COLO668 (cell line): ENCODE measurements at regions not wholly inside any gene's neighbourhood (a gene's known extent, or its start where the extent isn't known, plus 50 kb on each side); places are given as distances from the start of the nearest gene placed in this dataset.

Experiments used
- DNase-seq: peaks from one replicate; lab custom pipeline; 2025; ENCODE audit not compliant: unreplicated experiment; lab: John Stamatoyannopoulos, UW

- no peak for DNase-seq
Observed at GRCh38 chr3:5427021-5427420, 239.5 kb downstream of the EDEM1 start.

GRCh38 chr3:5427938-5428337 lies 240.4 kb downstream of the EDEM1 start:
- no peak for DNase-seq

DNA sequence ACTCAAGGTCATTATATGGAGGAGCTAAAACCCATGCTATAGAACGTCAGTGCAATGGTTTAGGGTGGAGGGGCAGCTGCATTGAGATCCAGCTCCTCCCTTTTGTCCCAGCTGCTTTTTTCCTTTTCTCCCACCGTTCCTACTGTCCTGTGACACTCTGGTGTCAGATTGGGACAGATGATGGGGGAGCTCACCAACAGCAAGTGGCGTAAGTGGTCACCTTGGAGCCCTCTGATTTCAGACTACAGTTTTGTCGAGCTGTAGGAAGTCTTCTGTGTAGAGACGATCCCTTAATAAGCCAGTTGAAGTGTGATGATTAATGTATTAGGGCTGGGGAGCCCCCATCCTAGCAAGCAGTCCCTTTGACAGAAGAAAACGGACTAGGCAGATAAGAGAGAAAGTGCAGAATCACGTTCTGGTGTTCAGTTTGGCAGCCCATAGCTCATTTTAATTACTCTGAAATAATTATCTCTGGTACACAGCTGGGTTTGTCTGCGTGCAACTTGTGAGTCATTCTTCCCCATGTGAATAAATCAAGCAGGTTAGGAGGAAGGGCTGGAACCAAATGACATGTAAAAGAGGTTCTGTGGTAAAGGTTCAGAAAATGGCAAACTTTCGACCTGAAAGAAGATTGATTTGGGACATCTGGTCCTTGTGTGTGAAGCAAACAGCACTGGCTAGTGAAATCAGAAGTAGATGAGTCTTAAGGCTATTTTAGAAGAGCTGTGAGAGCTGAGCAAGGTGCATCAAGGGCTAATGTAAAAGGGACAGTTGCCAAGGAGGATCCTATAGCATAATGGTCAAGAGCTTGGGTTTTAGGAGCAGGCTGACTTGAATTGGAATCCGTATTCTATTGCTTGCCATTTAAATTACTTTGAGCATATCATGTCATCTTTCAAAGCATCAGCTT lies 241.4 kb downstream of the EDEM1 start:
- no peak for DNase-seq

GRCh38 chr3:5429517-5429890 lies 242.0 kb downstream of the EDEM1 start:
- no peak for DNase-seq

- DNase-seq, result no peak
Observed at GRCh38 chr3:5430701-5431100, 243.2 kb downstream of the EDEM1 start.

DNA sequence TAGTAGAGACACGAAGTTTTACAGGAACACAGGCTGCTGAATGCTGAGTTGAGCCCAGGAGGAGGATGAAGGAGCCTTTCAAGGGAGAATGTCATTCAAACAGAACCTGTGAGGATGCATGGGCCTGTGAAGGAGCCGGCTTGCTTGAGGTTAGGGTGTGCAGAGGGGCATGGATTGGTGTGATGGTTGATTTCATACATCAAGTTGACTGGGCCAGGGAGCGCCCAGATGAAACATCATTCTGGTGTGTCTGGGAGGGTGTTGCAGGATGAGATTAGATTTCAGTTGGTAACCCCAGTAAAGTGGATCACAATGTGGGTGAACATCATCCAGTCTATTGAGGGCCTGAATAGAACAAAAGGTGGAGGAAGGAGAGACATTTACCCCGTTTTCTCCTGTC lies 243.6 kb downstream of the EDEM1 start:
- no peak for DNase-seq

- no peak for DNase-seq
Observed at GRCh38 chr3:5431811-5432378, 244.4 kb downstream of the EDEM1 start.

DNA sequence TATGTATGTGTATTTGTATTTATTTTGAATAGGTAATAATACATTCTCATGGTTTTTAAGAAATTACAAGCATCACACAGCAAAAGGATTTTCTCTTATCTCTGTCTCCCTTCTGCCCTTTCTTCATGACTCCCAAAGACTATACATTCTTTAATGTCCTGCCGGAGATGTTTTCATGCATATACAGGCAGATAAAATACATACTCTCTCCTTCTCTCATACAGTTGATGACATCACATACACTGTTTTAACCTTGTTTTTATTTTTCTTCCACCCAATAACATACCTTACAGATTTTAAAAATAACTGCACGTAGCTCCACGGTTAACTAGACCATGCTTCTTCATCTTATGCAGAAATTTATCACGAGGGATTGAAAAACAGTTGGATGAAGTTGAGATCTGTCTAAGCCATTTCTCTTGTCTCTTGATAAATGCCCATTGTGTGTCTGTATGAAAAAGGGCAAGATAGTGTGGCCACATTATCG lies 249.8 kb downstream of the EDEM1 start:
- DNase-seq, result no peak

DNA sequence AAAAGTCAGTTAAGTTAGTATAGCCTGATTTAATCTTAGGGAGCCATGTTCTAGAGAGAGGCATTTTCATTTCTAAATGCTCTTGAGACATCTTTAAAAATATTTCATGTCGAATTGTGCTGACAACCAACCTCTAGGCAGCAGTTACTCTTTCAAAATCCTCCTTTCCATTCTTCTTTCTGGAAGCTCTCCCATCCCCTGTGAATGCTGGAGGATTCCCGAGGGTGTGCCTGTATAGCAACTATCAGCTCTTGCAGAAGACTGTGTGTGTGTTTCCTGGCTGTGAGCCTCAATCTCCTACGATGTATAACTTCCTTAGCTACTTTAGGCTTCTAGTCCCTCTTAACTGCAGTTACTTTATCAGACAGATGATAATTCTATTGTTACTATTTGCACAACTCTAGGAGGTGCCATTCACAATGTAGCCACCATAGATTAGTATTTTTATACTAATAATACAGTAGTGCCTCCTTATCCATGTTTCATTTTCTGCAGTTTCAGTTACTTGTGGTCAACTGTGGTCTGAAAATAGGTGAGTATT lies 250.3 kb downstream of the EDEM1 start:
- no peak for DNase-seq

DNA sequence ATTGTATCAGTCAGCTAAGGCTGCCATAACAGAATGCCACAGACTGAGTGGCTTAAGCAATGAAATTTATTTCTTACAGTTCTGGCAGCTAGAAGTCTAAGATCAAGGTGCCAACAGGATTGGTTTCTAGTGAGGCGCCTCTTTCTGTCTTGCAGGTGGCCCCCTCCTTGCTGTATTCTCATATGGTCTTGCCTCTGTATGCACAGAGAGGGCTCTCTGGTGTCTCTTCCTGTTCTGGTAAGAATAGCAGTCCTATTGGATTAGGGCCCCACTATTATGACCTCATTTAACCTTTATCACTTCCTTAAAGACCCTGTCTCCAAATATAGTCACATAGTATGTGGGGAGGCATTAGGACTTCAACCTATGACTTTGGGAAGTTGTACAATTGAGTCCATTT lies 253.9 kb downstream of the EDEM1 start:
- no peak for DNase-seq

DNA sequence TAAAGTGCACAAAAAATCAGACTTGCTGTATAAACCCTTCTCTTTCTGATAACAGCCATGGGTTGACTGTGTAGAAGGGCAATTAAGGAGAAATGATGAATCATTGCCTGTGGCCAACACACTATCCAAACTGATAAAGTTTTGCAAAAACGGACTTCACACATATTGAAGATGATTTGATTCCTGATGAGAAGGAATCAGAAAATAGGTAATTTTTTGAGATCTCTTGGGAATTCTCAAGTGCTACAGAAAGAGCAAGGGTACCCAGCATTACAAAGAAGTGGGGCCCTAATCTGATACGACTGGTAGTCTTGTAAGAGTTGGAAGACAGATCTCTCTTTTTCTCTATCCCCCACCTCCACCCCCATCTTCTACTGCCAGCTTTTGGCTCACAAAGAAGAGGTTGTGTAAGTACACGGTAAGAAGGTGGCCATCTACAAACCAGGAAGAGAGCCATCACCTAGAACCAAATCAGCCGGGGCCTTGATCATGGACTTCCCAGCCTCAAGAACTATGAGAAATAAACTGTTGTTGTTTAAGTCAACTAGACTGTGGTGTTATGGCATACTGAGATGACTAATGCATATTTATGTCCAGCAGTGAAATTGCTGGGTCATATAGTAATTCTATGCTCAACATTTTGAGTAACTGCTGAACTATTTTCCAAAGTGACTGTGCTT lies 254.7 kb downstream of the EDEM1 start:
- DNase-seq, result no peak

DNA sequence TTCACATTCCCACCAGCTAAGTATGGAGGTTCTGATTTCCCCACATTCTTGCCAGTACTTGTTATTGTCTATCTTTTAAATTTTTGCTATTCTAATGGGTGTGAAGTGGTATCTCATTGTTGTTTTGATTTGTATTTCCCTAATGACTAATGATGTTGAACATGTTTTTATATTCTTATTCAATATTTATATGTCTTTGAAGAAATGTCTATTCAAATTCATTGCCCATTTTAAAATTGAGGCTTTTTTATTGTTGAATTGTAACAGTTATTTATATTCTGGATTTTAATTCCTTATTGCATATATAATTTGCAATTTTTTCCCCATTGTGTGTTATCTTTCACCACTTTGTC lies 255.3 kb downstream of the EDEM1 start:
- no peak for DNase-seq

- DNase-seq, result no peak
Observed at GRCh38 chr3:5444253-5444652, 256.7 kb downstream of the EDEM1 start.

GRCh38 chr3:5445676-5446201 lies 258.2 kb downstream of the EDEM1 start:
- DNase-seq, result no peak

DNA sequence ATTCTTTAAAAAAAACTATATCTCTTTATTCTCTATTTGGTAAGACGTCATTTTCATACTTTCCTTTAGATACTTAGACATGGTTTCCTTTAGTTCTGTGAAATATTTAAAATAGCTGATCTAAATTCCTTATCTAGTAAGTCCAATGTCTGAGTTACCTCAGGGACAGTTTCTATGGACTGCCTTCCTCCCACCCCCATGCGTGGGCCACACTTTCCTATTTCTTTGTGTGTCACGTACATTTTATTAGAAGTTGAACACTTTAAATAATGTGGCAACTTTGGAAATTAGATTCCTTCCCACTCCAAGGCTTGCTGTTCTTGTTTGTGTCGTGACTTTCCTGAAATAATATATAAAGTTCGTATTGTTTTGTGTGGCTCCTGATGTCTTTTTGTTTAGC lies 260.7 kb downstream of the EDEM1 start:
- no peak for DNase-seq

DNA sequence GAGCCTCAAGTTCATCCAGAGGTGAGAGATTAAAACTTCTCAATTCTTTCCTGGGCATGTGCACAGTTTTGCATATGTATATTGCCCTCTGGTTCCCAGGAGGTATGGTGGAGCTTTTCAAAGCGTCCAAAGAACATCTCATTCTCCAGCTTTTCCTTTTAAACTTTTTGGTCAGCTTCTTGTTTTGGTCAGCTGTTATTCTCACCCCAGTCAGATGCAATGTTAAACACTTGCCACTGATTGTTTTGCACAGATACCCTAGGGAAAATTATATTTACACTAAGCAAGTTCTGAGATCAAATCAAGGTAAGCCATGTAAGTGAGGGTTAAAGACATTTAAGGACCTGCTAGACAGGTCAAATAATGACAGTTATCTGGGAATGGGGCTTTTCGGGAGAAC lies 261.3 kb downstream of the EDEM1 start:
- no peak for DNase-seq

GRCh38 chr3:5456199-5456598 lies 268.7 kb downstream of the EDEM1 start:
- DNase-seq, result no peak

DNA sequence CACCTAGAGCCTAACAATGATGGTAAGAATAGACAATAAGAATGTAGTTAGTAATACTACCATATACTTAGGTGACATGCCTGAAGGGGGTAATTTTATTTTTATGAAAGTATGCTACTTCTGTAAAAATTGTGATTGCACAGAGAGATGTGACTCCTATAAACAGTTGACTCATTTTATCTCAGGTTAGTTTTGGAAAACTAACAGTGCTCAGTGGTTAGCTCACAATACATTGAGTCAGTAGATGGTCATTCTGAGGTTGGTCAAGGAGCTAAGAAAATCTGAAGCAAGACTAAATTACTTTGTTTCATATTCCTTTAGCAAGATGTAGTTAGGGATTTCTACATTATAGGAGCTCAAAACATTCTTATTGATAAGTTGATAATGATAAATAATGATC lies 271.0 kb downstream of the EDEM1 start:
- no peak for DNase-seq

GRCh38 chr3:5462086-5462485 lies 274.6 kb downstream of the EDEM1 start:
- DNase-seq, result no peak

GRCh38 chr3:5463991-5464390 lies 276.5 kb downstream of the EDEM1 start:
- DNase-seq, result no peak

- DNase-seq, result no peak
Observed at GRCh38 chr3:5464649-5465048, 277.1 kb downstream of the EDEM1 start.

- DNase-seq, result no peak
Observed at GRCh38 chr3:5465183-5465582, 277.7 kb downstream of the EDEM1 start.
